Nephron progenitor cell (in vitro differentiated cells): ENCODE measurements at regions not wholly inside any gene's neighbourhood (a gene's known extent, or its start where the extent isn't known, plus 50 kb on each side); places are given as distances from the start of the nearest gene placed in this dataset.
A peak's percentile ranks its signal among the peaks of the same experiment; 100 is the strongest.

Experiments
- DNase-seq: peaks from one replicate; pipeline ENCODE4 v3.0.0; 2021
- H3K27ac Mint-ChIP-seq: 2 replicates; pipeline ENCODE4 v1.8.0; 2021; ENCODE audit warnings: mild to moderate bottlenecking, moderate library complexity, mixed read lengths
- H3K27me3 Mint-ChIP-seq: 2 replicates; pipeline ENCODE4 v1.8.0; 2021; ENCODE audit warnings: mild to moderate bottlenecking, low read depth, mixed read lengths; ENCODE audit not compliant: poor library complexity
- H3K36me3 Mint-ChIP-seq: 2 replicates; pipeline ENCODE4 v1.8.0; 2021; ENCODE audit warnings: low read depth, mixed read lengths
- H3K4me1 Mint-ChIP-seq: 2 replicates; pipeline ENCODE4 v1.8.0; 2021; ENCODE audit warnings: mixed read lengths
- H3K4me3 Mint-ChIP-seq: 2 replicates; pipeline ENCODE4 v1.8.0; 2021; ENCODE audit warnings: mild to moderate bottlenecking, moderate library complexity, mixed read lengths
- H3K9me3 Mint-ChIP-seq: 2 replicates; pipeline ENCODE4 v1.8.0; 2021; ENCODE audit warnings: mild to moderate bottlenecking, moderate library complexity, mixed read lengths
- CTCF ChIP-seq: fragments of 200-600 bp; sonication (generic); IDR thresholded peaks from 2 replicates; pipeline ENCODE4 v1.5.0; 2021; ENCODE audit warnings: antibody characterized with exemption

GRCh38 chr14:65237941-65238340 is 135.6 kb upstream of the MAX start:
- Mint-ChIP-seq H3K9me3 (peaks cover 7% of the 10 kb centered on the region), H3K4me1 (peaks cover 29% of the 10 kb centered on the region), H3K4me3 (no peak overlapping the region), H3K36me3 (no peaks in the 10 kb centered on the region), H3K27ac (no peak overlapping the region), H3K27me3 (peaks cover 3% of the 10 kb centered on the region)
- DNase-seq, result no peak
- no peak for TF ChIP-seq CTCF

GRCh38 chr14:65238456-65238855 is 136.1 kb upstream of the MAX start:
- H3K36me3 Mint-ChIP-seq, result no peaks in the 10 kb centered on the region
- no peak overlapping the region for H3K4me3 Mint-ChIP-seq
- peaks cover 29% of the 10 kb centered on the region for H3K4me1 Mint-ChIP-seq
- TF ChIP-seq CTCF, result no peak
- H3K27me3 Mint-ChIP-seq, result no peaks in the 10 kb centered on the region
- H3K9me3 Mint-ChIP-seq, result peaks cover 7% of the 10 kb centered on the region
- H3K27ac Mint-ChIP-seq, result no peak overlapping the region
- no peak for DNase-seq

- H3K27ac Mint-ChIP-seq, result no peak overlapping the region
- DNase-seq, result no peak
Observed at GRCh38 chr14:65239143-65239937, 137.0 kb upstream of the MAX start.

GRCh38 chr14:65239938-65240296 is 137.6 kb upstream of the MAX start:
- H3K4me3 Mint-ChIP-seq, result no peak overlapping the region

More at GRCh38 chr14:65239143-65239937, 137.0 kb upstream of the MAX start:
- Mint-ChIP-seq H3K9me3 (peaks cover 7% of the 10 kb centered on the region), H3K4me1 (peaks cover 29% of the 10 kb centered on the region), H3K27me3 (no peaks in the 10 kb centered on the region), H3K36me3 (no peaks in the 10 kb centered on the region), H3K4me3 (no peak overlapping the region)
- TF ChIP-seq CTCF, result no peak

GRCh38 chr14:65241125-65241752 is 138.9 kb upstream of the MAX start:
- no peak for TF ChIP-seq CTCF
- no peak overlapping the region for H3K4me3 Mint-ChIP-seq
- peaks cover 29% of the 10 kb centered on the region for H3K4me1 Mint-ChIP-seq
- no peaks in the 10 kb centered on the region for H3K9me3 Mint-ChIP-seq
- no peaks in the 10 kb centered on the region for H3K36me3 Mint-ChIP-seq
- peak overlapping the region; percentile 79 for H3K27ac Mint-ChIP-seq
- no peaks in the 10 kb centered on the region for H3K27me3 Mint-ChIP-seq
- no peak for DNase-seq

More at GRCh38 chr14:65239938-65240296, 137.6 kb upstream of the MAX start:
- no peak overlapping the region for H3K27ac Mint-ChIP-seq
- TF ChIP-seq CTCF, result no peak
- H3K4me1 Mint-ChIP-seq, result peaks cover 29% of the 10 kb centered on the region
- peaks cover 7% of the 10 kb centered on the region for H3K9me3 Mint-ChIP-seq
- no peaks in the 10 kb centered on the region for H3K27me3 Mint-ChIP-seq
- no peak for DNase-seq
- no peaks in the 10 kb centered on the region for H3K36me3 Mint-ChIP-seq
